MCF 10A (cell line): ENCODE measurements at regions not wholly inside any gene's neighbourhood (a gene's known extent, or its start where the extent isn't known, plus 50 kb on each side); places are given as distances from the start of the nearest gene placed in this dataset.

Experiments
- BruUV-seq: library from RNA; stranded (reverse); fragments of 400-500 nt; replicated peaks from 2 replicates; lab custom pipeline; 2021; lab: Mats Ljungman, UMichigan
- CTCF ChIA-PET: fragments of 300-600 bp; sonication (Branson Sonifier 250); formaldehyde crosslinking; extraction: SDS; loops from one replicate; lab custom pipeline; 2021; ENCODE audit warnings: antibody characterized with exemption, inconsistent platforms; lab: Yijun Ruan, JAX
- POLR2A ChIA-PET: fragments of 300-600, 350-650 bp; sonication (Branson Sonifier 250); formaldehyde crosslinking; extraction: SDS; loops from one replicate; lab custom pipeline; 2020; ENCODE audit warnings: antibody characterized with exemption, inconsistent platforms; lab: Yijun Ruan, JAX
- DNase-seq: peaks from one replicate; pipeline ENCODE4 v3.0.0-alpha.2; 2018; ENCODE audit not compliant: unreplicated experiment
- H3K27ac Mint-ChIP-seq: one replicate; pipeline ENCODE4 v1.8.0; 2022; ENCODE audit warnings: mild to moderate bottlenecking, low read depth, mixed read lengths; ENCODE audit not compliant: unreplicated experiment
- H3K27me3 Mint-ChIP-seq: one replicate; pipeline ENCODE4 v1.8.0; 2022; ENCODE audit warnings: mixed read lengths; ENCODE audit not compliant: insufficient read depth, unreplicated experiment
- H3K36me3 Mint-ChIP-seq: one replicate; pipeline ENCODE4 v1.8.0; 2022; ENCODE audit warnings: mild to moderate bottlenecking, moderate library complexity, mixed read lengths; ENCODE audit not compliant: insufficient read depth, unreplicated experiment
- H3K4me1 Mint-ChIP-seq: one replicate; pipeline ENCODE4 v1.8.0; 2022; ENCODE audit warnings: mixed read lengths; ENCODE audit not compliant: insufficient read depth, unreplicated experiment
- H3K4me3 Mint-ChIP-seq: one replicate; pipeline ENCODE4 v1.8.0; 2022; ENCODE audit warnings: mild to moderate bottlenecking, moderate library complexity, mixed read lengths; ENCODE audit not compliant: unreplicated experiment
- H3K9me3 Mint-ChIP-seq: one replicate; pipeline ENCODE4 v1.8.0; 2022; ENCODE audit warnings: mixed read lengths; ENCODE audit not compliant: unreplicated experiment
- intact Hi-C: fragments of 100-400 bp; cut with micrococcal nuclease; formaldehyde crosslinking; loops from 2 replicates; pipeline ENCODE4 v1.14.1; 2022
- TF ChIP-seq, protein P1 (sequence below): fragments of 200-600 bp; IDR thresholded peaks from one replicate; pipeline ENCODE4 v1.8.0; 2022; ENCODE audit warnings: antibody characterized with exemption, mild to moderate bottlenecking; ENCODE audit not compliant: unreplicated experiment

GRCh38 chr4:97500423-97500822 is 642.9 kb downstream of the STPG2 start:
- CTCF ChIA-PET: interaction anchor here (0.6 kb wide), 1 partner anchor 442 kb away, joined by 6 read pairs; no protein-coding TSS in a partner anchor
- no peaks in the 10 kb centered on the region for H3K27me3 Mint-ChIP-seq
- H3K27ac Mint-ChIP-seq: no peak overlapping the region
- TF ChIP-seq, protein P1, sequence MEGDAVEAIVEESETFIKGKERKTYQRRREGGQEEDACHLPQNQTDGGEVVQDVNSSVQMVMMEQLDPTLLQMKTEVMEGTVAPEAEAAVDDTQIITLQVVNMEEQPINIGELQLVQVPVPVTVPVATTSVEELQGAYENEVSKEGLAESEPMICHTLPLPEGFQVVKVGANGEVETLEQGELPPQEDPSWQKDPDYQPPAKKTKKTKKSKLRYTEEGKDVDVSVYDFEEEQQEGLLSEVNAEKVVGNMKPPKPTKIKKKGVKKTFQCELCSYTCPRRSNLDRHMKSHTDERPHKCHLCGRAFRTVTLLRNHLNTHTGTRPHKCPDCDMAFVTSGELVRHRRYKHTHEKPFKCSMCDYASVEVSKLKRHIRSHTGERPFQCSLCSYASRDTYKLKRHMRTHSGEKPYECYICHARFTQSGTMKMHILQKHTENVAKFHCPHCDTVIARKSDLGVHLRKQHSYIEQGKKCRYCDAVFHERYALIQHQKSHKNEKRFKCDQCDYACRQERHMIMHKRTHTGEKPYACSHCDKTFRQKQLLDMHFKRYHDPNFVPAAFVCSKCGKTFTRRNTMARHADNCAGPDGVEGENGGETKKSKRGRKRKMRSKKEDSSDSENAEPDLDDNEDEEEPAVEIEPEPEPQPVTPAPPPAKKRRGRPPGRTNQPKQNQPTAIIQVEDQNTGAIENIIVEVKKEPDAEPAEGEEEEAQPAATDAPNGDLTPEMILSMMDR: no peak
- POLR2A ChIA-PET: no interaction called here
- no peak overlapping the region for H3K4me3 Mint-ChIP-seq
- H3K9me3 Mint-ChIP-seq: no peaks in the 10 kb centered on the region
- H3K36me3 Mint-ChIP-seq: no peaks in the 10 kb centered on the region
- intact Hi-C loops: no loop called here
- no peak for DNase-seq
- peaks cover 13% of the 10 kb centered on the region for H3K4me1 Mint-ChIP-seq
- no TSS peak for BruUV-seq

DNA sequence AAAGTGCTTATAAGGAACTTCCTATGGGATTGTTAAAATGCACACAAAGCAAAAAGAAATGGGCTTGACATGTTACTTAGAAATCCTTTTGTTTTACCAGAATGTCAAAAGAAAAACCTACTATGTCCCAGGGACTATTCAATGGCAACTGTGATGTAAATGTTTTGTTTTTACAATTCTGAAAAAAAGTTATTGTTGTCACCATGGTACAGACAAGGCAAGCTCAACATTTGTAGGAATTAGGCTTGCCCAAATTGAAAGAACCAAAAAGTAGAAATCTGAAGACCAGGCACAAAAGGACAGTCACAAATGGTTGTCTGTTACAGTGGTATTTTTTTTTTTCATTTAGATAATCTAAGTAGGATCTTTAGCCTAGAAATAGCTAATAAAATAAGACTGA is 638.6 kb downstream of the STPG2 start:
- no peak for DNase-seq
- ChIA-PET POLR2A (no interaction called here), CTCF (no interaction called here)
- H3K4me3 Mint-ChIP-seq: no peak overlapping the region
- no peaks in the 10 kb centered on the region for H3K9me3 Mint-ChIP-seq
- TF ChIP-seq, protein P1: no peak
- no peaks in the 10 kb centered on the region for H3K27me3 Mint-ChIP-seq
- intact Hi-C loops: no loop called here
- H3K36me3 Mint-ChIP-seq: no peaks in the 10 kb centered on the region
- H3K27ac Mint-ChIP-seq: no peak overlapping the region
- no peaks in the 10 kb centered on the region for H3K4me1 Mint-ChIP-seq
- no TSS peak for BruUV-seq

DNA sequence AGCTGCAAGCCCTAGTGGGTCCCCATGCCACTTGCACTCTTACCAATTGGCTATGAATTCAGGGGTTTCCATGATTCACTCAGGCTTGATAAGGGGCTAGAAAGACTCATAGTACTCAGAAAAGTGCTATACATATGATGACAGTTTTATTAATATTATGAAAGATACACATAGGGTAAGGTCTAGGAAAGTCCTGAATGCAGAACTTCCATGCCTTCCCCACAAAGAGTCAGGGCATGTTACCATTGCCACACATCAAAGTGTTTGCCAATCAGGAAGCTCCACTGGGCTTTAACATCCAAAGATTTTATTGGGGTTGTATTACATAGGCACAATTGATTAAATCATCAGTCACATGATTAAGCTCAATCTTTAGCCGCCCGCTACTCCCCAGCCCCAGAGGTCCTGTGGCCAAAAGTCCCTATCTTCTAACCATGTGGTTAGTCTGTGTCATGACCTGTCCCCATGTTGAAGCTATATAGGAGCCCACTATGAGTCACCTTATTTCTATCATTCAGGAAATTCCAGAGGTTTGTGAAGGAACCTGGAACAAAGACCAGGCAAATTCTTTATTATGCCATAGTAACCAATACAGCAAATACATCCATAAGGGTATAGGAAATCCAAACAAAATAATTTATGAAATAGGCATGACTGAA is 635.6 kb downstream of the STPG2 start:
- CTCF ChIA-PET: no interaction called here
- peak overlapping the region; percentile 46 for H3K27ac Mint-ChIP-seq

More for the DNA sequence above, 635.6 kb downstream of the STPG2 start:
- Mint-ChIP-seq H3K9me3 (no peaks in the 10 kb centered on the region), H3K36me3 (no peaks in the 10 kb centered on the region), H3K4me1 (no peaks in the 10 kb centered on the region), H3K27me3 (no peaks in the 10 kb centered on the region), H3K4me3 (no peak overlapping the region)
- intact Hi-C loops: no loop called here
- no TSS peak for BruUV-seq
- no peak for DNase-seq
- TF ChIP-seq, protein P1: no peak
- POLR2A ChIA-PET: interaction anchor here (1.2 kb wide), 1 partner anchor 11 kb away, joined by 3 read pairs; no protein-coding TSS in a partner anchor
